IMR-90 (cell line): ENCODE measurements at regions not wholly inside any gene's neighbourhood (a gene's known extent, or its start where the extent isn't known, plus 50 kb on each side); places are given as distances from the start of the nearest gene placed in this dataset.

Experiments used
- BHLHE40 ChIP-seq: fragments of 150-350 bp; IDR thresholded peaks from 2 replicates; pipeline ENCODE4 v1.6.1; 2016; ENCODE audit warnings: mild to moderate bottlenecking, low read depth, low read length
- CTCF ChIP-seq: conservative IDR thresholded peaks from 2 replicates; pipeline ENCODE4 v1.5.1; 2012; ENCODE audit warnings: mild to moderate bottlenecking, low read depth, low read length, improper control_type of control experiment
- MAFK ChIP-seq: IDR thresholded peaks from 2 replicates; pipeline ENCODE4 v1.6.1; 2012; ENCODE audit warnings: low read depth, low read length, improper control_type of control experiment
- MAZ ChIP-seq: IDR thresholded peaks from 2 replicates; pipeline ENCODE4 v1.6.1; 2012; ENCODE audit warnings: low read depth, mild to moderate bottlenecking, low read length, improper control_type of control experiment, moderate library complexity, borderline replicate concordance
- POLR2A ChIP-seq: IDR thresholded peaks from 2 replicates; pipeline ENCODE4 v1.6.1; 2012; ENCODE audit warnings: mild to moderate bottlenecking, low read depth, low read length

- TF ChIP-seq CTCF: no peak
- no peak for TF ChIP-seq BHLHE40
- no peak for TF ChIP-seq MAFK
- no peak for TF ChIP-seq POLR2A
- no peak for TF ChIP-seq MAZ
Measured at GRCh38 chr15:81880314-81880713, 165.5 kb downstream of the MEX3B start.
